Breast epithelium (tissue), 3 donors: ENCODE measurements at regions not wholly inside any gene's neighbourhood (a gene's known extent, or its start where the extent isn't known, plus 50 kb on each side); places are given as distances from the start of the nearest gene placed in this dataset.

ENCODE experiments used
- CTCF ChIP-seq, 3 donors: fragments of 450-650 bp; IDR thresholded peaks; one replicate each; pipeline ENCODE4 v1.5.1; 2016 to 2017; ENCODE audit warnings: antibody characterized with exemption in 3 of 3, mild to moderate bottlenecking in 3 of 3, moderate library complexity in 3 of 3
- POLR2A ChIP-seq: fragments of 450-650 bp; IDR thresholded peaks from one replicate; pipeline ENCODE4 v1.6.1; 2016; ENCODE audit warnings: antibody characterized with exemption, mild to moderate bottlenecking, moderate library complexity
- POLR2AphosphoS5 ChIP-seq, 3 donors: sonication (generic); formaldehyde crosslinking; IDR thresholded peaks; one replicate each; pipeline ENCODE4 v1.6.1; 2017; ENCODE audit warnings: antibody characterized with exemption in 3 of 3

GRCh38 chr10:18738835-18739234 is 79.6 kb downstream of the ARL5B start:
- TF ChIP-seq CTCF (IDR thresholded peaks at IDR 0.05): no peak
- no peak for TF ChIP-seq POLR2AphosphoS5 (IDR thresholded peaks at IDR 0.05)
- no peak for TF ChIP-seq POLR2A
